Muscle layer of colon (tissue), 2 donors: ENCODE measurements at regions not wholly inside any gene's neighbourhood (a gene's known extent, or its start where the extent isn't known, plus 50 kb on each side); places are given as distances from the start of the nearest gene placed in this dataset.

Source experiments
- H3K27ac ChIP-seq: one replicate; pipeline ENCODE4 v1.7.0; 2013; ENCODE audit warnings: low read depth, mild to moderate bottlenecking, low read length, moderate library complexity
- H3K27me3 ChIP-seq, 2 donors: one replicate each; pipeline ENCODE4 v1.7.0; 2013; ENCODE audit warnings: low read length in 2 of 2, mild to moderate bottlenecking in 2 of 2; ENCODE audit not compliant: insufficient read depth in 2 of 2, control insufficient read depth in 1 of 2
- H3K36me3 ChIP-seq: one replicate; pipeline ENCODE4 v1.7.0; 2013; ENCODE audit warnings: mild to moderate bottlenecking, low read length; ENCODE audit not compliant: insufficient read depth
- H3K4me1 ChIP-seq: one replicate; pipeline ENCODE4 v1.7.0; 2013; ENCODE audit warnings: mild to moderate bottlenecking, low read length; ENCODE audit not compliant: insufficient read depth
- H3K4me3 ChIP-seq, 2 donors: one replicate each; pipeline ENCODE4 v1.7.0; 2013; ENCODE audit warnings: low read length in 2 of 2, low read depth in 1 of 2, mild to moderate bottlenecking in 1 of 2, moderate library complexity in 1 of 2
- H3K9ac ChIP-seq: one replicate; pipeline ENCODE4 v1.7.0; 2013; ENCODE audit warnings: low read length
- H3K9me3 ChIP-seq: one replicate; pipeline ENCODE4 v1.7.0; 2013; ENCODE audit warnings: mild to moderate bottlenecking, low read length
- donor health status: abdominal sarcoma.
- donor health status: Adenocarcinoma of cecum.

- no peak overlapping the region for H3K27ac ChIP-seq
- no peaks in the 10 kb centered on the region for H3K4me1 ChIP-seq
- H3K36me3 ChIP-seq, result no peaks in the 10 kb centered on the region
- no peaks in the 10 kb centered on the region for H3K9me3 ChIP-seq
- H3K9ac ChIP-seq, result no peak overlapping the region
- no peak overlapping the region for H3K4me3 ChIP-seq
- no peaks in the 10 kb centered on the region for H3K27me3 ChIP-seq
These were observed 663.7 kb upstream of the B3GAT1 start for GRCh38 chr11:135075740-135076139.

GRCh38 chr11:135074397-135074998 lies 662.5 kb upstream of the B3GAT1 start:
- Histone ChIP-seq H3K4me1 (no peaks in the 10 kb centered on the region), H3K36me3 (no peaks in the 10 kb centered on the region), H3K9me3 (no peaks in the 10 kb centered on the region), H3K9ac (no peak overlapping the region), H3K27ac (no peak overlapping the region), H3K27me3 (no peaks in the 10 kb centered on the region), H3K4me3 (no peak overlapping the region)

- no peaks in the 10 kb centered on the region for H3K36me3 ChIP-seq
- H3K9me3 ChIP-seq, result no peaks in the 10 kb centered on the region
- H3K4me3 ChIP-seq, result no peak overlapping the region
- H3K27me3 ChIP-seq, result no peaks in the 10 kb centered on the region
- H3K4me1 ChIP-seq, result no peaks in the 10 kb centered on the region
- H3K27ac ChIP-seq, result no peak overlapping the region
- no peak overlapping the region for H3K9ac ChIP-seq
These were observed 661.8 kb upstream of the B3GAT1 start for GRCh38 chr11:135073870-135074269.

- no peaks in the 10 kb centered on the region for H3K27me3 ChIP-seq
These were observed 661.3 kb upstream of the B3GAT1 start for GRCh38 chr11:135073381-135073780.

GRCh38 chr11:135069890-135070289 lies 657.8 kb upstream of the B3GAT1 start:
- Histone ChIP-seq H3K9me3 (no peaks in the 10 kb centered on the region), H3K9ac (no peak overlapping the region), H3K4me1 (no peaks in the 10 kb centered on the region), H3K36me3 (no peaks in the 10 kb centered on the region), H3K4me3 (no peak overlapping the region), H3K27me3 (no peaks in the 10 kb centered on the region), H3K27ac (no peak overlapping the region)

More at GRCh38 chr11:135073381-135073780, 661.3 kb upstream of the B3GAT1 start:
- no peaks in the 10 kb centered on the region for H3K4me1 ChIP-seq
- H3K9ac ChIP-seq, result no peak overlapping the region
- H3K36me3 ChIP-seq, result no peaks in the 10 kb centered on the region
- no peaks in the 10 kb centered on the region for H3K9me3 ChIP-seq
- H3K27ac ChIP-seq, result no peak overlapping the region
- H3K4me3 ChIP-seq, result no peak overlapping the region

GRCh38 chr11:135069063-135069462 lies 657.0 kb upstream of the B3GAT1 start:
- H3K9ac ChIP-seq, result no peak overlapping the region
- H3K4me1 ChIP-seq, result no peaks in the 10 kb centered on the region
- no peak overlapping the region for H3K27ac ChIP-seq
- no peak overlapping the region for H3K4me3 ChIP-seq
- H3K36me3 ChIP-seq, result no peaks in the 10 kb centered on the region
- H3K9me3 ChIP-seq, result no peaks in the 10 kb centered on the region
- H3K27me3 ChIP-seq, result no peaks in the 10 kb centered on the region

- no peaks in the 10 kb centered on the region for H3K4me1 ChIP-seq
- H3K27ac ChIP-seq, result no peak overlapping the region
- peaks cover 16% of the 10 kb centered on the region for H3K9me3 ChIP-seq
- no peaks in the 10 kb centered on the region for H3K36me3 ChIP-seq
- no peak overlapping the region for H3K4me3 ChIP-seq
- no peak overlapping the region for H3K9ac ChIP-seq
- no peaks in the 10 kb centered on the region for H3K27me3 ChIP-seq
These were observed 651.0 kb upstream of the B3GAT1 start for GRCh38 chr11:135062994-135063393.

- no peaks in the 10 kb centered on the region for H3K4me1 ChIP-seq
- no peak overlapping the region for H3K4me3 ChIP-seq
- H3K9ac ChIP-seq, result no peak overlapping the region
- H3K36me3 ChIP-seq, result no peaks in the 10 kb centered on the region
- H3K9me3 ChIP-seq, result peaks cover 16% of the 10 kb centered on the region
- no peak overlapping the region for H3K27ac ChIP-seq
- no peaks in the 10 kb centered on the region for H3K27me3 ChIP-seq
These were observed 649.1 kb upstream of the B3GAT1 start for GRCh38 chr11:135061166-135061565.

GRCh38 chr11:135046986-135047385 lies 634.9 kb upstream of the B3GAT1 start:
- H3K4me3 ChIP-seq, result no peak overlapping the region
- H3K27me3 ChIP-seq, result peaks cover 0 to 7% of the 10 kb centered on the region in 2 donors
- no peak overlapping the region for H3K27ac ChIP-seq
- H3K4me1 ChIP-seq, result no peaks in the 10 kb centered on the region
- no peaks in the 10 kb centered on the region for H3K36me3 ChIP-seq
- H3K9me3 ChIP-seq, result no peaks in the 10 kb centered on the region
- H3K9ac ChIP-seq, result no peak overlapping the region

GRCh38 chr11:135046556-135046955 lies 634.5 kb upstream of the B3GAT1 start:
- Histone ChIP-seq H3K36me3 (no peaks in the 10 kb centered on the region), H3K9me3 (no peaks in the 10 kb centered on the region), H3K9ac (no peak overlapping the region), H3K27me3 (peaks cover 0 to 7% of the 10 kb centered on the region in 2 donors), H3K27ac (no peak overlapping the region), H3K4me3 (no peak overlapping the region), H3K4me1 (no peaks in the 10 kb centered on the region)

GRCh38 chr11:135043434-135043833 lies 631.4 kb upstream of the B3GAT1 start:
- no peak overlapping the region for H3K4me3 ChIP-seq
- peaks cover 0 to 7% of the 10 kb centered on the region in 2 donors for H3K27me3 ChIP-seq
- no peaks in the 10 kb centered on the region for H3K4me1 ChIP-seq
- no peak overlapping the region for H3K9ac ChIP-seq
- H3K36me3 ChIP-seq, result no peaks in the 10 kb centered on the region
- H3K9me3 ChIP-seq, result no peaks in the 10 kb centered on the region
- no peak overlapping the region for H3K27ac ChIP-seq

- H3K9me3 ChIP-seq, result no peaks in the 10 kb centered on the region
- no peak overlapping the region for H3K4me3 ChIP-seq
- no peaks in the 10 kb centered on the region for H3K4me1 ChIP-seq
- no peaks in the 10 kb centered on the region for H3K36me3 ChIP-seq
- no peak overlapping the region for H3K9ac ChIP-seq
- no peak overlapping the region for H3K27ac ChIP-seq
- no peaks in the 10 kb centered on the region for H3K27me3 ChIP-seq
These were observed 625.8 kb upstream of the B3GAT1 start for GRCh38 chr11:135037828-135038227.
